Stimulated activated CD4-positive, alpha-beta T cell treated with anti-CD3 and anti-CD28 coated beads, Interleukin-4, amount 100 ng/mL, for 1 hour (primary cell): ENCODE measurements at regions not wholly inside any gene's neighbourhood (a gene's known extent, or its start where the extent isn't known, plus 50 kb on each side); places are given as distances from the start of the nearest gene placed in this dataset.

Source experiments
- DNase-seq: peaks from one replicate; pipeline ENCODE4 v3.0.0-alpha.2; 2020

DNA sequence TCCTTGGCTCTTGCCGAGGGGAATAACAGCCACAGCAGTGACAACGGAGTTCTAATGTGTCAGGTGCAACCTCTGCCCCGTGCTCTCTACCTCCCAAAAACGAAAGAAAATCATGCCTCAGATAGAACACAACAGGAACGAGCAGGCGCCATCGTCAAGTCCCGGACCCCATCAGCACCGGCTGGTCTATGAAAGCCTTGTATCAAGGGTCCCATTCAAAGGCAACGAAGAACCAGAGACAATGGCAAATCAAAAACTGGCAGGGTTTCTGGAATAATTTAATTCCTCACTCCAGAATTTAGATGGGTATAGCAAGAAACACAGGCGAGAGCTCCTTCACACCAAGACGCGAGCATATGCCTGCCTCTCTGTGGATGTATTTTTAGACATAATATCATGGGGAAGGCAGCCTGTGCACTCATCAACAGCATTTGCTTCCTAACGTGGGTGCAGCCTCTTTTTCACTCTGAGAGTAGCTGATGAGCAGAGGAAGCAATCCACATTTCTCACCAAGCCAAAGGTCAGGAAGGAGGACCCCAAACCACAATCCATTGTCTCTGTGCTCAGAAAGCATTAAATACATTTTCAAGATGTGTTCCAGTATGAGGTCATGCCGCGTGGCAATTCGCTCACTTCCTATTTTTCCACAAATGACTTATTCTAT is 193.4 kb upstream of the BLID start:
- DNase-seq, result no peak

DNA sequence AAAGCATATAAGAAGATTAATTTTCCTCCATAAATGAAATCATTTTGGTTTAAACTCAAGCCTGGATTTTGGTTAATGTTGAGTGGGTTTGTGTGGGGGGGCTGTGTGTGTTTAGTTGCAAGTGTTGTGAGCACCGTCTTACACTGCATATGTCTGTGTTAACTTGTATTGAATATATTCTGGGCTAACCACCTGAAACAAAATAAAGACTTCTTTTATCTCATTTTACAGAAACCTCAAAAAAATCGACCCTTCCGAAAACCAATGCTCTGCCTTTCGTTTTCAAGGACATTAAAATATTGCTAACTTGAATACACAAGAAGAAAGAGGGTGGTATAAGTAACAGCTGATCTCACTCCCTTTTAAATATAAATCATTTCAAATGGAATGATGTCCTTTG is 192.2 kb upstream of the BLID start:
- DNase-seq, result no peak

DNA sequence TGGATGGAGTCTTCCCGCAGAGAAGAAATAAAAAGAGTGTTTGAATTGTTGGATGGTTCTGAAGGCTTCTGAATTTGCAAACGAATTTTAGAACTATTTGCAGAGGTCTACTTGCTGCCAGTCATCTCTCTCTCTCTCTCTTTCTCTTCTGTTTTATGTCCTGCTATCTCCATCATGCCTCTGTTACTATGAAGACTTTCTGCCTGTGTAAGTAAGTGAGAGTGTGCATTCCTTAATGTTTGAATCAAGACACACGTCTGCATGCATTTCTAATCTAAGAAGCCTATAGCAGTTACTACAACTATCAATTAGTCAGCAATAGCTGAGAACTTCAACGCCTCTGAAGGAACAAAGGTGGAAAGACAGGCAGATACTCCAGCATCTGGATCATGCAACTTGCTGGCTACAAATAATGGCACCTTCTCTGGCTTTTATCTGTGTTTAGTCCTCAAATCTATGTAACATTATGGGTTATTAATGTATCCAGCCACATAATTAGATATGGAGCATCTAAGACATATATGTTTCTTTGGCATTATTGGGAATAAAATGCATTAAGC is 191.5 kb upstream of the BLID start:
- no peak for DNase-seq

DNA sequence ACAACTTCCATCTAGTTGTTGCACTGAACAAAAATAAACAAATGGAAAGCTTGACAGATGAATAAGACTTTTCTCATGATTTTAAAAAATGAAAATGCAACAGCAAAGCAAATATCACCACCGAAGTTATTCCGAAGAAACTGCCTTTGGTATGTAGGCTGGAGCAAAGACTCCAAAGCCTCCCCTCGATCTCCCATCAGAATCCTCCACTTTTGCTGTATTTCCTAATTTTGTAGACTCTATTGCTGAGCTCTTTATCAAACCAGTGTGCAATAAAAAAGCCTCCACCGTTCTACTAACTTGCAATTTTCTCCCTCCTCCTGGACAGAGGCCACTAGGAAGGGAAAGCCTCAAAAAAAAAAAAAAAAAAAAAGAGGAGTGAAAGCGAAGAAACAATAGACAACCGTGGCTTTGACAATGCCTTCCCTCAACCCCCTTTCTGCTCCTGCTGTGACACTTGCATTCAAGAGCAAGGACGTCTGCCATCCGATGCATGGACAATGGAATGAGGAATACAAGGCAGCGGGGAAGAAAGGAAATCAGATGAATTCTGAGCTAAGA is 190.9 kb upstream of the BLID start:
- no peak for DNase-seq

DNA sequence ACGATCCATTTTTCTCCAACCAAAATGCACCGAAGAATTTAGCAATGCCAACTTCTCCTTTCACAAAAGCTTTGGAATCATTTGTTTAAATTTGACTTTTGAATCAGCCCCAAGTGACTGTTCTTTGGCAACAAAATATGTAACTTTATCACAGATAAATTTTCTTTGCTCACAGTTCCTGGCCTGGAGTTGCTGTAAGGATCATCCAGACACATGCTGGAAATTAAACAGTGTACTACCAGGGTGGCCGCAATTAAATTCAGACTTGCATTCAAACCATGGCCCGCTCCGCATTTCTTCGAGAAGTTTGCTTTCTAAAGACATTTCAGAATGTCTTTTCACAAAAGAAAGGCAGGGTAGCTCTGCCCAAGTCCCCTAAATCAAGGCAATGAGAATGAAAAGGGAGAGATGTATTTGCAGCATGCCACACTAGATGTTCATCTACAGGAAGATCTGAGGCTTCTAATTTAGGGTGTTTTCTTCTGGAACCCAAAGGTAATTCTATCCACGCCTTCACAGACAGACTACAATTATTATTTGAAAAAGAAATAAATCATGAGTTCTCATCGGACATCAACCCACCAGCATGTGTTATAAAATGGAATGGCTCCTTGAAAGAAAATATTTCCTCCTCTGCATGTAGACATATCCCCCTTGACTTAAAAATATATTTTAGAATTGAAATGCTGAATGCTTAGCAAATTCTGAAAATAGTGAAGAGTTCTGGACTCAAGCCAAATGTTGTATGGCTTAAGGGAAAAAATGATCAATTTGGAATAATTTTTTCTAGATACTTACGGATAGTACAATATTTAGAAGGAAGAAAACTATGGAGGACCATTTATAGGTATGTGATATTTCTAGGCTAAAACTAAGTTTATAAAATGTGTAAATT is 189.7 kb upstream of the BLID start:
- DNase-seq, result no peak

DNA sequence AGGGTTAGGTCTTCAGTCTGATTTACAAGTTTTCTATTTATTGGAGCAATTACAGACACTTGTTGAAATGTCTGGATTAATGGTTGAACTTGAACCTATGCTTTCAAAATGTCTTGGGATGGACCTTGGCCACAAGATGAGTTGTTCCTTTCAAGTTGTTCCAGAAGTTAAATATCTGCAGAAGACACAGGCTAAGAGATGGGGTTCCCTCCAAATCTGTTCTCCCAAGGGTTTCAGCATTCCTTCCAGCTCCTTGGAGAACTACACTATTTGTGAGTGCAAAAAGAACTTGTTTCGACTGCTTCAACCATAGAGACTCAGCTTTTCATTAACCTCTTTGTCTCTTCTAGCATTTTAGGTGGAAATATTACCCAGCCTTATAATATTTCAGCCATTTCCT is 189.0 kb upstream of the BLID start:
- no peak for DNase-seq

DNA sequence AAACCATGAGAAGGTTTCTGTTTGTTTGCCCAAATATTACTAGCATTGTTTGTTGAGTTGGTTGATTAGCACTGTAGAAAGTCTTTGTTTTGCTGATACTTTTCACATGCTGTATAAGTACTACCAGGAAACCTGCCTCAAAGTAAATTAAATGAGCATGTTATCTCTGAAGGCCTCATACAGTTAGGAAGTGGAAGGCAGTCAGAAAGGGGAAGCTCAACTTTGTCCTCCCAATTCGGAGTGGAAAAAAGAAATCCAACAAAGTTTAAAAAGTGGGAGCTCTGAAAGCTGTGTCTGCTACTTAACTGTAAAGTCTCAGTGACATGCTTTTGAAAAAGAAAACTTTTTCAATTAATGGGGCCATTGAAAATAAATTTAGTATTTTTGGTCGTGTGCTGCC is 188.3 kb upstream of the BLID start:
- no peak for DNase-seq

DNA sequence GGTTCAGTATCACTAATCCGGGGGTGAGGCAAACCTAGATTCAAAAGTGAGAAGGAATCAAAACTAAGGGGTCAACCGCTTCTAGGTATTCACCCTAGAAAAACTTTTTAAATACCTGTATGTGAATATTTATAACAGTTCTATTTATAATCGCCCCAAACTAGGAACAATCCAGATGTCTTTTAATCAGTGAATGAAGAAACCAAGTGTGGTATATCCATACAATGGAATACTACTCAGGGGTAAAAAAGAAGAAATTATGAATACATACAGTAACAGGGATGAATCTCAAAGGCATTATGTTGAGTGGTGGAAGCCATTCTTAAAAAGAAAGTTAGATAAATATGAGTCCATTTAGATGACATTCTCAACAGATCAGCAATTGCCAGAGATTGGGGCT is 178.0 kb upstream of the BLID start:
- no peak for DNase-seq

DNA sequence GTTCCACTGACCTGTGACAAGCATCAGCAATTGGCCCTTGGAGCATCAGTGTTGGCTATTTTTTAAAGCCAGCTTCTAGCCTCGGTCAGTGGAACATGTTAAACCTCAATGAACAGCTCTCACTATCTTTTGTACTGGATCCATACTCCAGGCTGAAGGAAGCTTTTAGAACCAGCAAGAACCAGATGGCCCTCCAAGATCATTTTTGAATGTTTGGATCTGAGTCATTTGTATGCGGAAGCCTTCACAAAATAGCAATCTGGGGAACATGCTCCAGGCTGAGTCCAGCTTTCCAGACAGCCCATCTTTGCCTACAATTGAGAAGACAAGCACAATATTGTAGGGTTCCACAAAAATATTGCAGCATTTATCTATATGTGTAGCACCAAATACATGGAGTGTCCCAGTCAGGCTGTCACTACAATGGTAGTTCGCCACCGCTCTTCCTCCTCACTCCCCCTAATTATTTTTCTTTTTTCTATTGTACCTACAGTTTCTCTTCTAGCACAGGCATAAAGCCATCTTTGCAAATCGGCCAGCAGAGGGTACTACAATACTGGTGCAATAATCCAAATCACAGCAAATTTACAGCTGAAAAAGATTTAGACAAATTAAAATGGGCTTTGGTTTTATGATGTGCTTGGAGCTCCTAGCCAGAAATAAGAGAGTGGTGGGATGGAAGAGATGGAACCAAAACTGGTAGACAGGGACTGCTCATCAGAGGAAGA is 177.4 kb upstream of the BLID start:
- DNase-seq, result no peak

DNA sequence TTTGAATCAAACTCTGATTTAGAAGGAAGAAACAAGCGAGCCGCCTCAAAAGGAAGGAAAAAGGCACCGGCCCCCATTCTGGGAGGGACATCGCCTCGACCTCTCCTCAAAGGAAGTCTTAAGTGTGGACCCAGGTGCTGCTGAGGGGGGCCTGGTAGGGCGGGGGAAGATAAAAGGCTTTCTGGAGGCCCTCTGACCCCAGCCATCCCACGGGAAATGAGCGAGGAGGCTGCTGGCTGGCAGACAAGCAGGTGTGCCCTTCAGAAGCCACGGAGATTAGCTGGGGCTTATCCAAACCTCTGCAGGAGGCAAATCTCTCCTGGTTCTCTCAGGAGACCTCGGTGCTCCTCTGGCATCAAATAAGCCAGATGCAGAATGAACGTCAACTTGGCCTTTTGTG is 171.4 kb upstream of the BLID start:
- DNase-seq, result no peak

DNA sequence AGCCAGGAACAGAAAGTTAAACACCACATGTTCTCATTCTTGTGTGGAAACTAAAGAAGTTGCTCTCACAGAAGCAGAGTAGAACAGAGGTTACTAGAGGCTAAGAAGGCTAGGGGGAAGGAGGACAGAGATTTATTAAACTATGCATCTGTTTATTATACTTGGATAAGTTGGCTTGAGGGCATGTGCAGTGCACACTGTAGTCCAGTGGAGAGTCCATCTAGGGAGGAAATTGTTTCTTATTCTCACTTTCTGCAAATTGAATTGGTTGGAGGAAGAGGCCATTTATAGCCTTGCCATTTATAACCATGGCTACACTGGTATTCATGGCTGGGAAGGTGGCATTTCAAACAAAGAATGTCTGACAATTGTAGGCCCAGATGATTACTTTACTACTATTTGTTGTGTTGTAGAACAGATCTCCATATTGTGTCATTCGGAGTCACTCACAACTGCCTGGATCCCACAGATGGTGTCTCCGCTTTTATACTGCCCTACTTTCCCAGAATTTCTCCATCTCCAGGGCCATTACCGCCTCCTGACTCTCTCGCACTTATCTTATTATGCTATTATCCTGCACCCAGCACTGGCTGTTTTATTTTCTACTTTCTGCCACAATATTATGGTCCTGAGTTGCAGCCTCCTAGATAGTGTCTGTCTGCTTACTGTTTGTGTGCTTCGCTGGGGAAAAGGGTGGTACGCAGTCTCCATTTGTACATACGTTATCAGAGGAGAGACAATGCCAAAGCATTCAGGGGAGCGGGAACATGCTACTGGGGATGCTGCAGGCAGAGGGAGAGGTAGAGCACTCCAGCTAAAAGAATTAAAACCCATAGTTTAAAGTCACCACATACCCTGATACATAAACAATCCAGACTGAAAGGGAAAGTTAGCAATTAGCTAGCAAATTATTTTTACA is 169.3 kb upstream of the BLID start:
- DNase-seq, result no peak

DNA sequence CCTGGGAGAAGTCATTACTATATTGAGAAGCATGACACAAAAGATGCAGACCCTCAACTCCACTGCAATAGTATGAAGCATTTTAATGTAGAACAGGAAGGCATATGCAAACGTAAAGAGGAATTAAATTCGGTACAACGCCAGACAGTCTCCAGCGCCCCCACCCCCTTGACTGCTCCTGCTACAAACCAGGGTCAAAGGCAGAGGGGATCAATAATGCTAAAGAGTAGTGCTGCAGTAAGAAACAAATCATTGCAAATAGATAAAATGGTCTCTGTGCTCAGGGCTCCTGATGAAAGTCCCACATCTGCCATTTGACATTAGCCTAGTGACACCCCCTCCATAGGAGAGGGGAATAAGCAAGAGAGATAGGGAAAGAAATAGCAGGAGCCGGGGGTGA is 164.9 kb upstream of the BLID start:
- DNase-seq, result no peak

DNA sequence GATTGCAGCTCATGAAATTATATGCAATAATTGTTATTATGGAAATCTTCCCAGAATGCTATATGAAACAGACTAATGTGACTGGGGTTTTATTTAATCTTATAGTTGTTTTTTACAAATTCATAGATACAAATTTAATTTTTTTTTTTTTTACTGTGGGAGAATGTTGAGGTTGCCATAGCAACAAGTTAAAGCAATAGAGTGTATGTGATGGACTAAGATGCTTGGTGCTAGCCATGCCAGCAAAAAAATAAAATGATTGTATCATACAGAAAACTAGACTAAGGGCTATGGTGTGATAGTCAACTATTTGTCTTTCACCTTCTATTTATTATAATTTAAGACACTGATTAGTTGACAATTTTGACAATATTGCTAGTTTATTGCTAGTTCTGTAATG is 163.2 kb upstream of the BLID start:
- DNase-seq, result no peak

DNA sequence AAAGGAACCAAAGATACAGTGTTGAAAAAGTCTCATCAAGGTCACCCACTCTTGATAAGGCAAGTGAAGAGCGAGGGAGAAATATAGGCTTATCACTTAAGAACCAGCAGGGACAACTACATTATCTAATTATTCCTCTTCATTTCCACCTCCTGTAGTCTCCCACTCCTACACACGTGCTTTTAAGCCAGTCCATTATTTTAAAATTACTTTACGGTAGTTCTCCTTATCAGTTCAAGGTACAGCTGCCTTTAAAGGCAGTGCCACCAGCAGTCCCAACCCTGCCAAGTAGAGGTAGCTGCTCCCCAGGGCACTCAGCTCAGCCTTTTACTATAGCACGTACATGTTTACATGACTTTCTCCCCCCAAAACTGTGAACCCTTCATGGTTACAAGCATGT is 161.5 kb upstream of the BLID start:
- DNase-seq, result no peak

DNA sequence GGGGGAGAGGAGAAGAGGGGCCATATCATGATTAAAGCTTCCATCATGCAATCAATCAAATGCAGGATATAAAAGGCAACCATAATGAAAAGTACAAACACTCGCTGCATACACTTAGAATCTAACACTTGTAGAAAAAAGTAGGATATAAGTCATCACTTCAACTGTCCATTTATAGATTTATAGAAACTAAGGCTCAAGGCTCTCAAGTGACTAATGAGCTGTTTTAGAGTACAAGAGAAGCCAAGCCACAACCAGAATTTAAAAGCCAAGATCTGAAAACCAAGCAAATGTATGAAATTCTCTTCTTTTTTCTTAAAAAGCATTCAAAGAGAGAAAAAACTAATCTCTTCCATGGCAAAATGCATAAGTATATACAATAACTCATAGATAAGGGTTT is 160.2 kb upstream of the BLID start:
- DNase-seq, result no peak

DNA sequence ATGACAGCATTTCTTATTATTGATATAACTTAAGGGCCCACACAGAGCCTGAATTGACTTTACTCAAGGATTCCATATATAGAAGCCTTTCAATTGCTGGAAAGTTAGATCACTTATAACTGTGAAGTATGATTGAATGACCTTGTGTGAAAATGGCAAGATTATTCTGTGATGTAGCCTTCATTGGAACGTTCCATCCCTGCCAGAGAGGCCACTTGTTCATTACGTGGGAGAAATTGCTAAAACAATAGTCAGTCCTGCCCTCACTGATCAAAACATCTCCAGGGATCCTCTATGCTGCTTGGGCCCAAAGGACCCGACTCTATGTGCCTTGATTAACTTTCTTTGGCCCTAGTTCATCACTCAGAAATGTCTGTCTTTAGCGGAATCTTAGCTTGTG is 159.5 kb upstream of the BLID start:
- DNase-seq, result no peak

DNA sequence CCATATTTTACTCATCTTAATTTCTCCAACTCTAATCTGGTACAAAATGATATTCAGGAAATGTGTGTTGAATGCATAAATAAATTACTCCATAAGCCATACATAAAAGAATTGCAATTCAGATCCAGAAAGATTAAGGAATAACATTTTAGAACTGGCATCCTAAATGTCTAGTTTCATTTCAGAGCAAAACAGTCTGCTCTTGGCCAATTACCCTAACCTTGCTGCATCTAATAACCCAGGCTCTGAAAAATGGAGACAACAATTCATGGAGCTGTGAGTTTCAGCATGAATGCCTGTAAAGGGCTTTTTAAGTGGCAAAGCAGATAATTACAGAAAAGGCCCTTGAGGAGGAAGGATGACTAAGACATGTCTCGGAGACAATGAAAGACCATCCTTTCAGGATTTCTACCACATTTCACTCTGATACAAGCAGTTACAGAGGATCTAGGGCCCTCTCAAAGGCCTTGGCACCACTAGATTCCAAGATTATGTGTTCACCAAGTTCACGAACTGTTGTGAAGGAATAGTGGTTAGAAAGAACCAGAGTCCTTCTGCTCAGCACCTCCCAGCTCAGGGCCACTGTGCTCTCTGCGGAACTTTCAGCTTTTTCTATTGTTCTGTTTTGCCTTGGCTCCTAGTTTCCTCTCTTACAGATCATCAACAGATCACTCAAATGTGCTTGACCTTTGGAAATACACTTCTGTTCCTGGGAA is 157.6 kb upstream of the BLID start:
- no peak for DNase-seq

DNA sequence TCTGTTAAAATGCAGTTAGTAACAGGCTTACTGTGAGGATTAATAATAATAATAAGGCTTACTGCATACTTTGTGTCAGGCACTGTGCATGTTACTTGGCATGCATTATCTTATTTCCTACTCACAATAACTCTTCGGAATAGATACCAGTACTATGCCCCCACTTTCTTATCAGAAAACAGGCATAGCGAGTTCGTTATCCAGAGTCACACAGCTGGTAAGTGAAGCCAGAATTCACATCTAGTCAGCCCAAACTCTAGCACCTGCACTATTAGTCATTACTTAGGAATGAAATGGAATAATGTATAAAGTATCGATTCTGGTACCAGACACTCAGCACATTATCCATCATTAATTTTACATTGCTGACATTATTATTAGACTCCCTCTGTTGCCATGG is 155.7 kb upstream of the BLID start:
- no peak for DNase-seq

DNA sequence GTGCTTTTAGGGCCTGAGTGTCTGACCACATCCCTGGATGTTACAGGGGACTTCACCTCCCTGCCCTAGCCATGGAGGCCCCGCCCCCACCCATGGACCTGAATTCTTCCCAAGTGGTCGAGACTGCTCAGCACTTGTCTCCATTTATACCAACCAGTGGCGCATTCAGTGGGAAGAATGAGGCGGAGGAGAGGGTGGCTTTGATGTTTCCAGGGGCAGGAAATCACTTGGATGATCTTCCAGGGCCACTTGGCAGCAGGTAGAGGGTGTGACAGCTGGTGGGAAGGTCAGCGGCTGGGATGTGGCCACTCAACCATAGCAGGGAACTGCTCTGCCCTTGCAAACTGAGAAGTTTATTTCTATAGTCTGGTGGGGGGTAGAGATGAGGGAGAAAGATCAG is 155.1 kb upstream of the BLID start:
- no peak for DNase-seq

DNA sequence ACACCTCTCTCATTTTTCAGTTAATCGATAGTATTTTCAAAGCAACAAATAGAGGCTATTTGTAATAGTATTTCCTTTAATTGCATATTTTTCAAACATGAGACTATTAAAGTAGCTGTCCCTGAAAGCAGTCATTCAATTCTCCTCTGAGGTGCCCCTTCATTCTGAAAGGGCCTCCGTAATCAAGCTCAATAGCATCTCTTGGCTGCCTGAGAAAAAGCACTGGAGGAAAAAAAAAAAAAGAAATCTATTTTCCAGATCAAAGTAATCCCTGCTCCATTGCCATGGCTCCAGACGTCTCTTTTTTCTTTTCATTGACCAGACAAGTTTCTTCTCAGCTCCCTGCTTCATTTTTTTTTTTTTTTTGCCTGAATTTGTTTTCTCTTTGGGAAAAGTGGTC is 154.5 kb upstream of the BLID start:
- no peak for DNase-seq

DNA sequence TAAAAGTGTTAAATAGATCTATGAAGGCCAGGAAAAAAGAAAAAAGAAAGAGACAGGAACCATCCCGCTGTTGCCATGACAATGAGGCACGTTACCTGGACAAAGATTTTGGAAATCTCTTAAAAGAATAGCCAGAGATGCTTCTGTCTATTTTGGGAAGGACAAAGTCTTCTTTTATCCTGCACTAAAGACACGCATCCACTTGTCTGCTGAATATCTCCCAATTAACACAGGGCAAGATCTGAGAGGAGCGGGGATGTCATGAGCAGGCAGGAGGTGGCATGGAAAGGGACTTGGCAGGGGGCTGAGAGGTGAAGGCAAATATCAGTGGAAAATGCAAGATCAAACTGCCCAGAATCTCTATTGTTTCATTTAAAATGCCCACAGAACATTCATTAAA is 153.8 kb upstream of the BLID start:
- no peak for DNase-seq
